IPS-NIHi7 (cell line): ENCODE measurements at regions not wholly inside any gene's neighbourhood (a gene's known extent, or its start where the extent isn't known, plus 50 kb on each side); places are given as distances from the start of the nearest gene placed in this dataset.

Experiments
- DNase-seq: peaks from one replicate; pipeline ENCODE4 v3.0.0; 2012; ENCODE audit warnings: mixed read lengths; ENCODE audit errors: extremely low spot score

DNA sequence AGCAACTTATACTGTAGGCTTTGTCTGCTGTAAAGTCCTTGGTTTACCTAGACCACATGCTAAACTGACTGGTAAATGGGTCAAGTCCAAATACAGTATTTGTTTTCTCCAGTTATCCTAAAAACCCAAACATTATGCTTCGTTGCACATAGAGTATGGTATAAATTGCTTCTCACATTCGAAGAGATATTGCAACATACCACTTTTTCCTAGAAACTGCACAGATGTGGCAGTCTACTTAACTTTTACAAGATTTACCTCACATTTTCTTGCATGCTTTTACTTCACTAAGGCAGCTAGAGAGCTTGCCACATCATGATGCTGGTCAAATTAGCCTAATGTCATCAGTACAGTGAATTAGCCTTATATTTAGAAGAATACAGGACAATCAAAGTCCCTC lies 66.0 kb upstream of the SCN7A start:
- DNase-seq = no peak

DNA sequence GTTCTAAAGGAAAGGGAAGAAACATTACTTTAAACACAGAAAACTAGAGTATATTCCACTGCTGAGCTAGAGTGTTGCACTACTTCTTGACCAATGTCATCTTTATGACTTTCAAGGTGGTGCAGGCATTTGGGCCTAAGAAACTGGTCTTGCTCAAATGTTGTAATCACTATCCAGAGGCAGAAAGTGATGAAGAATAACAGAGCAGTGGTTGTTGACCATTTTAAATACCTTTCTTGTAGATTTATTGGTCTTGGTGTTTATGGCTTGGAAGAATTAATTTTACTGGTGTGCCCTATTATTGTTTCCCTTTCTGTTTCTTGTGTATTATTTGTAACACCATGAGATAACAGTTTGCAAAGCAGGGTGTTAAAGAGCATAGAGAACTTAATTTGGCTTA lies 56.9 kb upstream of the SCN7A start:
- DNase-seq = no peak

DNA sequence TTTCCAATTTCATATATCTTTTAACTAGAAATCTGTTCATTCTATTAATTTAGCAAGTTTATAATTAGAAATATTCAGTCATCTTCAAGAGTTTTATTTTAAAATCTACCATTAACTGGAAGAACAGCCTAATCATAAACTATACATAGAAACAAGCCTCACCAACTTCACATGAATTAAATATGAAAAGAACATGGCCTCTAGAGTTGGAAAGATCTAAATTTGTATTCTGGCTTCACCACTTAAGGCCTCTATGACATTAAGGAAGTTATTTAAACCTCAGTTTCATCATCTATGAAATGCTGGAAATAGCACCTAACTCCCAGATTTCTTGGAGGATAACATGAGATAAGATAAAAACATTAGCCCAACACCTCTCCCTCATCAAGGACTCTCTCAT lies 51.4 kb upstream of the SCN7A start:
- DNase-seq = no peak
